Glutamatergic neuron (in vitro differentiated cells): ENCODE measurements at regions not wholly inside any gene's neighbourhood (a gene's known extent, or its start where the extent isn't known, plus 50 kb on each side); places are given as distances from the start of the nearest gene placed in this dataset.

ENCODE experiments used
- DNase-seq: peaks from one replicate; pipeline ENCODE4 v3.0.0; 2022
- H3K27ac Mint-ChIP-seq: one replicate; pipeline ENCODE4 v1.8.0; 2020; ENCODE audit warnings: mild to moderate bottlenecking, mixed read lengths, inconsistent platforms; ENCODE audit not compliant: unreplicated experiment
- H3K27me3 Mint-ChIP-seq: one replicate; pipeline ENCODE4 v1.8.0; 2020; ENCODE audit warnings: mild to moderate bottlenecking, moderate library complexity, mixed read lengths, inconsistent platforms; ENCODE audit not compliant: unreplicated experiment
- H3K36me3 Mint-ChIP-seq: one replicate; pipeline ENCODE4 v1.8.0; 2020; ENCODE audit warnings: mild to moderate bottlenecking, mixed read lengths, inconsistent platforms; ENCODE audit not compliant: unreplicated experiment
- H3K4me1 Mint-ChIP-seq: one replicate; pipeline ENCODE4 v1.8.0; 2020; ENCODE audit warnings: mild to moderate bottlenecking, low read depth, mixed read lengths, inconsistent platforms; ENCODE audit not compliant: unreplicated experiment
- H3K4me3 Mint-ChIP-seq: one replicate; pipeline ENCODE4 v1.8.0; 2020; ENCODE audit warnings: mild to moderate bottlenecking, mixed read lengths, inconsistent platforms; ENCODE audit not compliant: unreplicated experiment
- H3K9me3 Mint-ChIP-seq: one replicate; pipeline ENCODE4 v1.8.0; 2020; ENCODE audit warnings: mild to moderate bottlenecking, moderate library complexity, mixed read lengths, inconsistent platforms; ENCODE audit not compliant: unreplicated experiment
- TF ChIP-seq, protein P1 (sequence below): fragments of 200-600 bp; sonication (generic); IDR thresholded peaks from one replicate; pipeline ENCODE4 v1.5.0; 2021; ENCODE audit not compliant: partially characterized antibody, unreplicated experiment

GRCh38 chr13:76607866-76608265 is 278.3 kb downstream of the KCTD12 start:
- no peaks in the 10 kb centered on the region for H3K4me1 Mint-ChIP-seq
- peaks cover 2% of the 10 kb centered on the region for H3K9me3 Mint-ChIP-seq
- H3K36me3 Mint-ChIP-seq = peaks cover 13% of the 10 kb centered on the region
- no peak overlapping the region for H3K4me3 Mint-ChIP-seq
- TF ChIP-seq, protein P1, sequence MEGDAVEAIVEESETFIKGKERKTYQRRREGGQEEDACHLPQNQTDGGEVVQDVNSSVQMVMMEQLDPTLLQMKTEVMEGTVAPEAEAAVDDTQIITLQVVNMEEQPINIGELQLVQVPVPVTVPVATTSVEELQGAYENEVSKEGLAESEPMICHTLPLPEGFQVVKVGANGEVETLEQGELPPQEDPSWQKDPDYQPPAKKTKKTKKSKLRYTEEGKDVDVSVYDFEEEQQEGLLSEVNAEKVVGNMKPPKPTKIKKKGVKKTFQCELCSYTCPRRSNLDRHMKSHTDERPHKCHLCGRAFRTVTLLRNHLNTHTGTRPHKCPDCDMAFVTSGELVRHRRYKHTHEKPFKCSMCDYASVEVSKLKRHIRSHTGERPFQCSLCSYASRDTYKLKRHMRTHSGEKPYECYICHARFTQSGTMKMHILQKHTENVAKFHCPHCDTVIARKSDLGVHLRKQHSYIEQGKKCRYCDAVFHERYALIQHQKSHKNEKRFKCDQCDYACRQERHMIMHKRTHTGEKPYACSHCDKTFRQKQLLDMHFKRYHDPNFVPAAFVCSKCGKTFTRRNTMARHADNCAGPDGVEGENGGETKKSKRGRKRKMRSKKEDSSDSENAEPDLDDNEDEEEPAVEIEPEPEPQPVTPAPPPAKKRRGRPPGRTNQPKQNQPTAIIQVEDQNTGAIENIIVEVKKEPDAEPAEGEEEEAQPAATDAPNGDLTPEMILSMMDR = no peak
- no peak overlapping the region for H3K27ac Mint-ChIP-seq
- H3K27me3 Mint-ChIP-seq = no peaks in the 10 kb centered on the region
- DNase-seq = no peak

DNA sequence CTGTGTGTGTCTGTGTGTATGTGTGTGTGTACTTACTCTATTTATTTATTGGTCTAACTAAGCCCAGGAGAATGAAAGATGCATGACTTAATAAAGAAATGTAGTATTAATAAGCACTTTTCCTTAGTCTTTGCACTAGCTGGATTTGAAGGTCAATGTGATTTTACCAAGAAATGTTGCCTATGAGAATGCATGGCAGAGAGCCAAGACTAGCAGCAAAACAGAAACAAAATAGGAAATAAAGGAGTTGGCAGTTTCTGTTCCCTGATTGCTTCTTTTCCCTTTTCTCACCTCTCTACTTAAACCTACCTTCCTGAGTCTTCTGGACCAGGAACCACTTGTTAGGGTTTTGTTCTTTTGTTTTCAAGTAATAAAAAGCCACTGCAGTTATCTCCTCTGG is 286.1 kb downstream of the KCTD12 start:
- no peak for DNase-seq
- TF ChIP-seq, protein P1 = no peak
- Mint-ChIP-seq H3K4me3 (no peak overlapping the region), H3K27ac (no peak overlapping the region), H3K9me3 (no peaks in the 10 kb centered on the region), H3K4me1 (peaks cover 6% of the 10 kb centered on the region), H3K27me3 (no peaks in the 10 kb centered on the region), H3K36me3 (peaks cover 8% of the 10 kb centered on the region)

DNA sequence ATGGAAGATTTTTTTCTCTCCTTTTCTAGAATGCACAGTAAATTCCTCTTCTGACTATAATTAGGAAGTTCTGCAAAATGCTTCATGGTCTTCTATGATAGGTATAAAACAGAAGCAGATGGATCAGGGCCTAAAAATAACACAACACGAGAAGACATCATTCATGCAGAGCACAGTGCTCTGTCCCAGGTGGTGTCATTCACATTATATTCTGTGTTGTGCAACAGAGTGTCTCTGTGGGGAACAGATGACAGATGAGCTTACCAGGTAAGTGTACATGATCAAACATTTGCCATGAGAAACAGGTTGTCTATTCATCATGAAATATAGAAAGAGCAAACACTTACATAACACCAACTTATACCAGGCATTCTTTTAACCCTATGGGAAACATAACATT is 288.3 kb downstream of the KCTD12 start:
- no peak for DNase-seq
- peaks cover 6% of the 10 kb centered on the region for H3K4me1 Mint-ChIP-seq
- no peaks in the 10 kb centered on the region for H3K36me3 Mint-ChIP-seq
- H3K27me3 Mint-ChIP-seq = no peaks in the 10 kb centered on the region
- no peak overlapping the region for H3K27ac Mint-ChIP-seq
- TF ChIP-seq, protein P1 = no peak
- no peak overlapping the region for H3K4me3 Mint-ChIP-seq
- peaks cover 2% of the 10 kb centered on the region for H3K9me3 Mint-ChIP-seq

DNA sequence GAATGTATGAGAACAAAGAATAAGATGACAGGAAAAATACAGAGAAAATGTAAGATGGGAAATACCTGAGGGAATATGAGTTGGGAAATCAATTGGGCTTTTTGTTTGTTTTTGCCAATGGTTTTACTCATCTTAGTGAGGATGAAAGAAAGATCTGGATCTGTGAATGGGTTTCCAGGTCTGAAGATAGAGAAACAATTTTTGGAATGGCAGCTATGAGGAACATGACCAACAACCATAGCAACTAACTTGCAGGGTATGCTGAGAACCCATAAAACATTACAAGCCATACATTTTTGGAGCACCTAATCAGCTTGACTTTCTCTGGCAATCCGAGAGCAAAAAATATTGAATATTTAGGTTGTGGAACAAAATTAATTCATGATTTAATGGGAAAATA is 290.0 kb downstream of the KCTD12 start:
- H3K4me1 Mint-ChIP-seq = peaks cover 6% of the 10 kb centered on the region
- DNase-seq = no peak
- peaks cover 3% of the 10 kb centered on the region for H3K9me3 Mint-ChIP-seq
- TF ChIP-seq, protein P1 = no peak
- H3K4me3 Mint-ChIP-seq = no peak overlapping the region
- H3K27ac Mint-ChIP-seq = no peak overlapping the region
- H3K36me3 Mint-ChIP-seq = no peaks in the 10 kb centered on the region
- no peaks in the 10 kb centered on the region for H3K27me3 Mint-ChIP-seq

GRCh38 chr13:76594435-76594834 is 291.8 kb downstream of the KCTD12 start:
- TF ChIP-seq, protein P1 = no peak
- H3K4me3 Mint-ChIP-seq = no peak overlapping the region
- H3K9me3 Mint-ChIP-seq = peaks cover 5% of the 10 kb centered on the region
- no peak overlapping the region for H3K27ac Mint-ChIP-seq
- no peaks in the 10 kb centered on the region for H3K27me3 Mint-ChIP-seq
- H3K4me1 Mint-ChIP-seq = peaks cover 6% of the 10 kb centered on the region
- no peak for DNase-seq
- no peaks in the 10 kb centered on the region for H3K36me3 Mint-ChIP-seq
